Lower leg skin (tissue), 3 donors: ENCODE measurements at regions not wholly inside any gene's neighbourhood (a gene's known extent, or its start where the extent isn't known, plus 50 kb on each side); places are given as distances from the start of the nearest gene placed in this dataset.

Experiments
- CTCF ChIP-seq, 3 donors: fragments of 450-650 bp; IDR thresholded peaks; one replicate each; pipeline ENCODE4 v1.5.1; 2016; ENCODE audit warnings: antibody characterized with exemption in 3 of 3, mild to moderate bottlenecking in 3 of 3, moderate library complexity in 2 of 3
- POLR2A ChIP-seq, 2 donors: fragments of 450-650 bp; IDR thresholded peaks; one replicate each; pipeline ENCODE4 v1.6.1; 2016 to 2017; ENCODE audit warnings: antibody characterized with exemption in 2 of 2, mild to moderate bottlenecking in 1 of 2, moderate library complexity in 1 of 2

GRCh38 chr21:43321111-43321510 is 105.8 kb downstream of the SIK1 start:
- TF ChIP-seq CTCF (IDR thresholded peaks at IDR 0.05): no peak
- TF ChIP-seq POLR2A (IDR thresholded peaks at IDR 0.05): no peak
